Parathyroid adenoma (tissue), 2 donors: ENCODE measurements at regions not wholly inside any gene's neighbourhood (a gene's known extent, or its start where the extent isn't known, plus 50 kb on each side); places are given as distances from the start of the nearest gene placed in this dataset.

Experiments used
- H2AFZ ChIP-seq: fragments of 300-600 bp; sonication (generic); one replicate; pipeline ENCODE4 v1.7.0; 2017; ENCODE audit warnings: antibody characterized with exemption, mild to moderate bottlenecking
- H3K27ac ChIP-seq: fragments of 300-600 bp; sonication (generic); one replicate; pipeline ENCODE4 v1.7.0; 2017
- H3K27me3 ChIP-seq: fragments of 300-600 bp; sonication (generic); one replicate; pipeline ENCODE4 v1.7.0; 2017; ENCODE audit warnings: low read length; ENCODE audit not compliant: control insufficient read depth, insufficient read depth
- H3K36me3 ChIP-seq: fragments of 300-600 bp; sonication (generic); one replicate; pipeline ENCODE4 v1.7.0; 2017; ENCODE audit warnings: low read length; ENCODE audit not compliant: control insufficient read depth, insufficient read depth
- H3K4me1 ChIP-seq: fragments of 300-600 bp; sonication (generic); one replicate; pipeline ENCODE4 v1.7.0; 2017; ENCODE audit warnings: control low read depth
- H3K4me2 ChIP-seq: fragments of 300-600 bp; sonication (generic); one replicate; pipeline ENCODE4 v1.7.0; 2017; ENCODE audit warnings: low read length
- H3K4me3 ChIP-seq: fragments of 300-600 bp; sonication (generic); one replicate; pipeline ENCODE4 v1.7.0; 2017; ENCODE audit warnings: low read depth, low read length
- H3K79me2 ChIP-seq: fragments of 300-600 bp; sonication (generic); one replicate; pipeline ENCODE4 v1.7.0; 2017; ENCODE audit warnings: control low read depth
- H3K9ac ChIP-seq: fragments of 300-600 bp; sonication (generic); one replicate; pipeline ENCODE4 v1.7.0; 2017; ENCODE audit warnings: mild to moderate bottlenecking
- H3K9me3 ChIP-seq: fragments of 300-600 bp; sonication (generic); one replicate; pipeline ENCODE4 v1.7.0; 2017; ENCODE audit warnings: low read length; ENCODE audit not compliant: control insufficient read depth
- TF ChIP-seq, protein P1 (sequence below): fragments of 300-600 bp; sonication (generic); IDR thresholded peaks from one replicate; pipeline ENCODE4 v1.7.0; 2017; ENCODE audit warnings: antibody characterized with exemption, mild to moderate bottlenecking
- donor health status: primary hyperparathyroidism.

DNA sequence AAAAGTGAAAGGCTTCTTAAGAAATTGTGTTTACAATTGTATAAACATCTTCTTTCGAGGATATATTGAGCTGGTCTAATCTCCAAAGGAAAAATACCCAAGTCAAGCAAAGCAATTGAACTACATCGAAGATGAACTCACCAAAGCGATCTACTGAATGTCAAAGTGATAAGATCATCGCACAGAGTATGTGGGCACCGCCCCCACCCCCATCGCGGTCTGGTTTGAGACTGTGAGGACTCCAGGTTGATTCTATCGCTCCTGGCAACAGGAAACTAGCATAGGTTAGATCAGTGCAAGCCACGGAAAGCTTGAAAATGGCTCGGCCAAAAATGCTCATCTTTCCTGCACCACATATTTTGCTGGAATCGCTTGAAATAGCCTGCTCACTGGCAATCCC, 133.2 kb upstream of the RPS6KA2 start:
- Histone ChIP-seq H3K4me1 (peaks cover 21% of the 10 kb centered on the region), H3K4me2 (peak overlapping the region; percentile 49), H3K27me3 (no peaks in the 10 kb centered on the region), H3K27ac (no peak overlapping the region), H3K79me2 (no peaks in the 10 kb centered on the region), H3K36me3 (no peaks in the 10 kb centered on the region), H2AFZ (peak overlapping the region; percentile 48), H3K9ac (no peak overlapping the region), H3K4me3 (peak overlapping the region; percentile 20), H3K9me3 (no peaks in the 10 kb centered on the region)
- TF ChIP-seq, protein P1, sequence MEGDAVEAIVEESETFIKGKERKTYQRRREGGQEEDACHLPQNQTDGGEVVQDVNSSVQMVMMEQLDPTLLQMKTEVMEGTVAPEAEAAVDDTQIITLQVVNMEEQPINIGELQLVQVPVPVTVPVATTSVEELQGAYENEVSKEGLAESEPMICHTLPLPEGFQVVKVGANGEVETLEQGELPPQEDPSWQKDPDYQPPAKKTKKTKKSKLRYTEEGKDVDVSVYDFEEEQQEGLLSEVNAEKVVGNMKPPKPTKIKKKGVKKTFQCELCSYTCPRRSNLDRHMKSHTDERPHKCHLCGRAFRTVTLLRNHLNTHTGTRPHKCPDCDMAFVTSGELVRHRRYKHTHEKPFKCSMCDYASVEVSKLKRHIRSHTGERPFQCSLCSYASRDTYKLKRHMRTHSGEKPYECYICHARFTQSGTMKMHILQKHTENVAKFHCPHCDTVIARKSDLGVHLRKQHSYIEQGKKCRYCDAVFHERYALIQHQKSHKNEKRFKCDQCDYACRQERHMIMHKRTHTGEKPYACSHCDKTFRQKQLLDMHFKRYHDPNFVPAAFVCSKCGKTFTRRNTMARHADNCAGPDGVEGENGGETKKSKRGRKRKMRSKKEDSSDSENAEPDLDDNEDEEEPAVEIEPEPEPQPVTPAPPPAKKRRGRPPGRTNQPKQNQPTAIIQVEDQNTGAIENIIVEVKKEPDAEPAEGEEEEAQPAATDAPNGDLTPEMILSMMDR = no peak

GRCh38 chr6:166758136-166758704, 131.2 kb upstream of the RPS6KA2 start:
- Histone ChIP-seq H3K4me1 (peaks cover 21% of the 10 kb centered on the region), H3K9ac (no peak overlapping the region), H3K4me2 (no peak overlapping the region), H3K36me3 (no peaks in the 10 kb centered on the region), H3K27me3 (no peaks in the 10 kb centered on the region), H3K79me2 (no peaks in the 10 kb centered on the region), H2AFZ (peak overlapping the region; percentile 69), H3K27ac (no peak overlapping the region), H3K9me3 (no peaks in the 10 kb centered on the region), H3K4me3 (no peak overlapping the region)
- TF ChIP-seq, protein P1 = no peak

DNA sequence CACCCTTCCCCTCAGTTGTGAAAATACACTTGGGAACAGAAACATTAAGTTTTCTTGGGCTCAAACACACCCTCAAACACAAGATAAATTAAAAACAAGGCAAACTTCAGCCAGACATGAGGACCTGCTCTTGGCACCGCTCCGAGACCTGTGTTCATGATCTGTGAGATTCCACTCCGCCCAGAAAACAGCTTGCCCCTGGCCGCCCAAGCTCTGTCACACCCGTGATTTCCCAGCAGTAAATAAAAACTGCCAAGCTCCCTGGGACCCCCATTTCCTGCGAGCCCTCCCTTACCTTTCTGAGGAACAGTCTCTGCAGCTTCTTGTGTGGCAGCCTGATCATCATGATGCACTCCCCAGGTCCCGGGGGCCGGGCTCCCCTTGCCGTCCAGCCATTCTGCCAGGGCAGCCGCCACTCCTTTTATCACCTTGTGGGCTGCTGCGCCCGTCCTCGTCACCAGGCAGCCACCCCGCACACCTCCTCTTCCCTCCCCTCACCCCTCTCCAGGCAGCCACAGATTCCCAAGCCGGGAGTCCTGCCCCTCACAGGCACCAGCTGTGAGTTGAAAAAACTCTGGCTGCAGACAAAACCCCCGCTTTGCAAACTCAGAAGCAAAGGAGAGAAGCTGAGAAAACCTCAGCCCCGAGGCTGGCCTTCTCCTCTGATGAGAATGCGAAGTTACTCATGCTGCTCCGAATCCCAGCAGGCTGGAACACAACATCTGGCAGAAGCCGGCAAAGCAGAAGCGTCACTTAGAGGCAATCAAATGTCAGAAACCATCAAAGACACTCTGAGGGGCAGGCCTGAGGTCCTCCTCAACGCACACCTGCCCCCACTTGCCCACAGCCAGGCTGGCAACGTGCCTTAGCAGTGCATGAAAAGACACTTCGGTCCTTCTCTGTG, 130.4 kb upstream of the RPS6KA2 start:
- no peak overlapping the region for H3K4me3 ChIP-seq
- no peak overlapping the region for H3K27ac ChIP-seq
- no peaks in the 10 kb centered on the region for H3K79me2 ChIP-seq
- peaks cover 17% of the 10 kb centered on the region for H3K4me1 ChIP-seq
- H3K27me3 ChIP-seq = no peaks in the 10 kb centered on the region
- TF ChIP-seq, protein P1 = no peak
- H3K36me3 ChIP-seq = no peaks in the 10 kb centered on the region
- H3K4me2 ChIP-seq = no peak overlapping the region
- H3K9ac ChIP-seq = no peak overlapping the region
- H2AFZ ChIP-seq = peak overlapping the region; percentile 69
- H3K9me3 ChIP-seq = no peaks in the 10 kb centered on the region

- Histone ChIP-seq H3K27me3 (no peaks in the 10 kb centered on the region), H3K36me3 (no peaks in the 10 kb centered on the region), H3K27ac (no peak overlapping the region), H3K4me2 (no peak overlapping the region), H3K9me3 (no peaks in the 10 kb centered on the region), H2AFZ (no peak overlapping the region), H3K4me1 (peaks cover 7% of the 10 kb centered on the region), H3K79me2 (no peaks in the 10 kb centered on the region), H3K9ac (no peak overlapping the region), H3K4me3 (no peak overlapping the region)
- TF ChIP-seq, protein P1 = no peak
These were observed 127.4 kb upstream of the RPS6KA2 start for GRCh38 chr6:166754218-166755030.
